Fibroblast of mammary gland (primary cell): ENCODE measurements at regions not wholly inside any gene's neighbourhood (a gene's known extent, or its start where the extent isn't known, plus 50 kb on each side); places are given as distances from the start of the nearest gene placed in this dataset.
"Not testable (repeated sequence)": the region's sequence is repeated elsewhere in the genome, so short reads cannot be mapped to it uniquely, and the experiment has no call there.

Experiments
- DNase-seq: peaks from one replicate; pipeline ENCODE4 v3.0.0-alpha.2; 2010; ENCODE audit warnings: low read depth
- H3K4me3 ChIP-seq: 2 replicates; pipeline ENCODE4 v1.5.1; 2011; ENCODE audit warnings: low read depth, mild to moderate bottlenecking, low read length, moderate library complexity; ENCODE audit not compliant: control insufficient read depth
- CTCF ChIP-seq: conservative IDR thresholded peaks from 2 replicates; pipeline ENCODE4 v1.5.1; 2011; ENCODE audit warnings: low read depth, low read length, inconsistent platforms; ENCODE audit not compliant: control insufficient read depth, insufficient read depth

GRCh38 chr5:93226202-93226735, 354.8 kb downstream of the NR2F1-AS1 start:
- DNase-seq: peak; percentile 41
- no peak for TF ChIP-seq CTCF
- H3K4me3 ChIP-seq: no peak overlapping the region

- no peak overlapping the region for H3K4me3 ChIP-seq
- DNase-seq: no peak
- TF ChIP-seq CTCF: no peak
Measured at GRCh38 chr5:93225748-93226147, 355.3 kb downstream of the NR2F1-AS1 start.

GRCh38 chr5:93224624-93225023, 356.4 kb downstream of the NR2F1-AS1 start:
- no peak overlapping the region for H3K4me3 ChIP-seq
- no peak for TF ChIP-seq CTCF
- DNase-seq: no peak

- no peak for DNase-seq
- TF ChIP-seq CTCF: no peak
- H3K4me3 ChIP-seq: no peak overlapping the region
Measured at GRCh38 chr5:93221773-93222172, 359.2 kb downstream of the NR2F1-AS1 start.

GRCh38 chr5:93220431-93220830, 360.6 kb downstream of the NR2F1-AS1 start:
- no peak for DNase-seq
- no peak for TF ChIP-seq CTCF
- H3K4me3 ChIP-seq: no peak overlapping the region

GRCh38 chr5:93219641-93220145, 361.3 kb downstream of the NR2F1-AS1 start:
- TF ChIP-seq CTCF: no peak
- DNase-seq: no peak
- no peak overlapping the region for H3K4me3 ChIP-seq

- H3K4me3 ChIP-seq: not testable (repeated sequence)
Measured at GRCh38 chr5:93213111-93213794, 367.8 kb downstream of the NR2F1-AS1 start.

More at GRCh38 chr5:93213111-93213794, 367.8 kb downstream of the NR2F1-AS1 start:
- not testable (repeated sequence) for DNase-seq
